NCI-H748 (cell line): ENCODE measurements at regions not wholly inside any gene's neighbourhood (a gene's known extent, or its start where the extent isn't known, plus 50 kb on each side); places are given as distances from the start of the nearest gene placed in this dataset.

Source experiments
- DNase-seq: peaks from one replicate; lab custom pipeline; 2025; ENCODE audit not compliant: unreplicated experiment; lab: John Stamatoyannopoulos, UW

- DNase-seq = no peak
Measured at GRCh38 chr9:17019398-17019797, 115.4 kb upstream of the CNTLN start.

DNA sequence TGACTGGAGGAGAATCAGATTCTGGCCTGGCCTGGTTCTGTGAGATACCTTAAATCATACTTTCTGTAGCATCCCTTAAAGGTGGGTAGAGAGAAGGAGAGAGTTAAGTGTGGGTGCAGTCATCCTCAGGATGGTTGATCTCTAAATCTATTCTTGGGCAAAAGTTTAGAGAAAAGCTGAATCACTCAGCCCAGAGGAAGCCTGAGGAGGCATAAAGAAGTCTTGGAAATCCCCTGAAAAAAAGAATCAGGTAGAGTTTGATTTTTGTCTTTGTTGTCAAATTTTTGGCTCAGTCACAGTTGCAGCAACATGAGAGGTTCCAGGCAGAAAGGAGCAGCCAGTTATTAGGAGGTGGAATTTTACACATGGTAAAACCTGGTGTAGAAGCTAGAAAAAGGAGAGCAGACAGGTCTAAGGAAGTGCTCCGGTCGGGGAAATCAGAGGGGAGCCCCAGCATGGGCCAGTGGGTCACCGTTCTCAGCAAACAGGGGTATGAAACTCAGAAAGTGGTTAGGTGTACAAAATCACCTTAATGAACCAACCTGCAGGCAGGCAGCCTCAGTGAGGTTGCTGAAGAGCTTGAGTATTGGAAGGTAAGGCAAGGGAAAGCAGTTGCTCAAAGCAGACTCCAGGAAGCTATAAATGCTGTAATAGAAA, 116.2 kb upstream of the CNTLN start:
- no peak for DNase-seq

DNA sequence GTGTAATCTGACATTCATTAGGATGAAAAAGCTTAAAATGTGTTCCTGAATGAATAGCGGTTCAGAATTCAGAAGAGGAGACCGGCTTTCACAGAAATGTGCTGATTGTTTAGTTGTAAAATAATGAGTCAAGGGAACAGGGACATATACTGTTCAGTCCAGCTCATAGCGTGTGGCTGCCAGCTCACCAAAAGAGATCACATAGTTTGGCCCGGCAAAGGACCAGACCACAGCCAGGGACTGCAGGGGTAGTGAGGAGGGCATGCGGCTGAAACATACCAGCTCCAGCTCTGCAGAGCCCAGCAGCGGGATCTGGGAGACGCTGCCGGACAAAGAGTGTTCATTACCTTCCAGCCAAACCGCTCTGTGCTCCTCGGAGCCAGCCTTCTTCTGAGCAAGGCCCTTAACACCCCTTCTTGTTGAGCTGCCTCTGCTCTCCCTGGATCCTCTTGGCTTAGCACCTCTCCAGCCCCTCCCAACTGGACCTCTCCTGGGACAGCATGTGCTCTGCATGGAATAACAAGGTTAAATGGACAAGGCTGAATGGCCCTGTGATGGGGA, 116.8 kb upstream of the CNTLN start:
- no peak for DNase-seq

- no peak for DNase-seq
Measured at GRCh38 chr9:17013891-17014290, 120.9 kb upstream of the CNTLN start.

- DNase-seq = no peak
Measured at GRCh38 chr9:17013010-17013409, 121.8 kb upstream of the CNTLN start.

- DNase-seq = no peak
Measured at GRCh38 chr9:17011880-17012279, 123.0 kb upstream of the CNTLN start.

GRCh38 chr9:17009071-17009470, 125.8 kb upstream of the CNTLN start:
- DNase-seq = no peak

DNA sequence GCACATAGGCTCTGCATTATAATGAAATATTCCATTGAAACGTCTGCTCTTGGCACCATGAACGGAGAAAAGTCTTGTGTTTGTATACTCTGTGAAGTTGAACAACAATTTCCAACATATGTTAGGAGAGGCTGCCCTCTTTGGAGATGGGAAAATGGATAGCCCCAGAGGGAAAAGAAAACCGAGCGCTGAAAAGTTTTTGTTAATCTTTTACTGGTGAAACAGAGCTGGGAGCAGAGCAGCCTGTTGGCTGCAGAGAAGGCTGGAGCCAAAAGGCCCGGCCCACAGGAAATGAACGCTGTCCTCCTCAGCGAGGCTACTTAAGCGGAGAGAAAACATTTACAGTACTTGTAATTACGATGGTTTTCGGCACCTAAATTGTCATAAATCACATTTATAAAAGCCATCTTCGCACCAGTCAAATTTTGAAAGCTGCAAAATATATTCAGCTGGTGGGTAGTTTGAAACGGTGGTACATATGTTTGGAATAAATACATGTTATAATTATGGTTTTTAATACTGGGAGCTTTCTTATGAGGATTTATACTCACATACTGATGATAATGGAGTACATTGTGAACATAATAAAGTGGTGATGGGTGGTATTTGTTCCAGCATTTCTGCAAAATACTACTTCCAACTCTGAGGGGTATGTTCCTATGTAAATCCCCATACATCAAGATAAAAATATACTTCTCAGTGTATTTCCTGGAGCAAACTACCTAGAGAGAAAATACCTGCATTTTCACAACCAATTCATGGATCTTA, 129.6 kb upstream of the CNTLN start:
- DNase-seq = peak; percentile 64

DNA sequence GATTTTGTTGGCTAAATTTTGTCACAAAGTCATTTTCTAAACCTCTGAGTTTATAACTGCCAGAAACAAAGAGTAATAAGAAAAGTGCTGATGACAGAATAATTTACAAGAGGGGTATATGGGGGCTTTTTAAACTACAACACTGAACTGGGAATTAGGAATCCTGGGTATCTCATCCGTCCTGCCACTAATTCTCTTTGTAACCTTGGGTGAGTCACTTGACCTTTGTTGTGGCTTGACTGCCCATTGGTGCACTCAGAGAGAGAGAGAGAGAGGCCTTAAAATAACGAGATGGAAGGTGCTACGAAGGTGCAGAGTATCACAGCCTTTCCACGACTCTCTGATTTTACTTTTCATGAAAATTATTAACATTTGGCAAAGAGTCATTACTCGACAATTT, 130.3 kb upstream of the CNTLN start:
- DNase-seq = no peak

DNA sequence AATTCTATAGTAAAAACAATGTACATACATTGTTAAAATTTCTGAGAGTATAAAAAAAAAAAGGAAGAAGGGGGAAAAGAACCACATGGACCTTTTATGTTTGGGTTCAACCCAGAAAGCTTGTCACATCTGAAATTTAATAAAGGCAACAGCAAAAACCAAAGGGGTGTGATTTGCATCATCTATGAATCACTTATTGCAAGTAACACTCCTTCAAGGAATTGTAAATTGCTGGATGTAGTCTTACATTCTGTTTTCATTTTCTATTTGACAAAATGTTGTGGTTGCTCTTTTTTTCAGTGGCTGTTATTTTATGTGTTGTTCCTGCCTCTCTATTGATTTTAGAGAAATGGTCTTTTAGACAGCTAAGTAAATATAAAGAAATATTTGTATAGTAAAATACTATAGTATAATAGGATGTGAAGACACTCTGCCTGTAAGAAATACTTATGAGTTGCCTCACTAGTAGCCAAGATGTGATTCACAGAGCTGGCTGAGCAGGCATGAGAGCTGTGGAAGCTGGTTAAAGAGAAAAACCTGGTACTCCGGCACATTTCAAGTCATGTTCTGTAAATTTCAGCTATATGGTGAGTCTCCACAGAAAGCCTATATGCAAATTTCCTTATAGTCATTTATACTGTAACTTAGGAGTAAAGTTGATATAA, 131.1 kb upstream of the CNTLN start:
- DNase-seq = no peak

- DNase-seq = no peak
Measured at GRCh38 chr9:16996901-16997491, 126.5 kb upstream of the BNC2 start.

DNA sequence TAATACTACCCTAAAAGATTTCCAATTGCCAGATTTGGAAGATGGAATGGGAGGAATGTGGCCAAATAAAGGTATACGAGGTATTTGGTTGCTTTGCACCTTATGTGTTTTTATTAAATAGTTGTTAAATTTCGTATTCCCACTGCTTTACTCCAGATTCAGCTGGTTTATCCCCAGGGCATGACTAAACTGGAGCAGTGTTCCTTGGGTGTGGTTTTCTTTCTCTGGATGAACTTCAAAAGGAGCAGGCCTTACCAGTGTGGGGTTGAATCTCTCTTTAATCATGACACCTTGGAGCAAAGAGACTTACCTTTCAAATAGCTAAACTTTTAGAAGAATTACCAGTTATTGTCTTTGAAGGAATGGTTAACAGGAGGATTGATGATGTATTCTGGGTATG, 121.7 kb upstream of the BNC2 start:
- DNase-seq = no peak

DNA sequence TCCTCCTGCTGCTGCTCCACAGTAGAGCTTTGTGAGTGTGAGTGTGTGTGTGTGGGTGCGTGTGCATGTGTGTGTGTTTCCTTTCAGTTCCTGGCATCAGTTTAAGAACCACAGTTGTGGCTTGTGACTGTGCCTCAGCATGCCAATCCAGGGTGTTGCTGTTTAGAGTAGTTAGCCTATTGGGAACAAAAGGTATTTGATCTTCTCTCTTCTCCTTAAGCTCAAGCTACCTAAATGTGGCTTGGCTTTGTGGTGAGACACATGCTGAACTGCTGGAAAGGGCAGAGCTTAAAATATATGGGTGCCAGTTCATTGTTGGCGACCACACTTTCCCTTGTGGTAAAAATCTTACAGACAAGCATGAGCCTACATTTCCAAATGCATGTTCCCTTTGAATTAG, 116.6 kb upstream of the BNC2 start:
- no peak for DNase-seq

DNA sequence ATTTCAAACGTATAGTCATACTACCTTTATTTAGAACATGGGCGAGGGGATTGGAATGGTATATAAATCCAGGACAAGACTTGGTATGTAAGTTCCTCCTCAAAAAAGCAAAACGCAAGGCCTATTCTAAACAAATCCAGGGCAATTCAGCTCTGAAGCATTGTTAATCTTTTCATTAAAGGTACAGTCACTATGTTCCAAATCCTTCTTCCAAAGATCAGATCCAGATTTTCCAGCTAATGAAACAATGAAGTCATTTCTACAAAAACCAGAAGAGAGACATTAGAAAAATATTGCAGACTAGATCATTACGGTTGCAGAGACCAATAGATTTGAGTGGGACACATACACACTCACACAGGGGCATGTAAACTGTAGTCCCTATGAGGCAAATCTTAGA, 116.1 kb upstream of the BNC2 start:
- DNase-seq = no peak

GRCh38 chr9:16985559-16986348, 115.3 kb upstream of the BNC2 start:
- no peak for DNase-seq

DNA sequence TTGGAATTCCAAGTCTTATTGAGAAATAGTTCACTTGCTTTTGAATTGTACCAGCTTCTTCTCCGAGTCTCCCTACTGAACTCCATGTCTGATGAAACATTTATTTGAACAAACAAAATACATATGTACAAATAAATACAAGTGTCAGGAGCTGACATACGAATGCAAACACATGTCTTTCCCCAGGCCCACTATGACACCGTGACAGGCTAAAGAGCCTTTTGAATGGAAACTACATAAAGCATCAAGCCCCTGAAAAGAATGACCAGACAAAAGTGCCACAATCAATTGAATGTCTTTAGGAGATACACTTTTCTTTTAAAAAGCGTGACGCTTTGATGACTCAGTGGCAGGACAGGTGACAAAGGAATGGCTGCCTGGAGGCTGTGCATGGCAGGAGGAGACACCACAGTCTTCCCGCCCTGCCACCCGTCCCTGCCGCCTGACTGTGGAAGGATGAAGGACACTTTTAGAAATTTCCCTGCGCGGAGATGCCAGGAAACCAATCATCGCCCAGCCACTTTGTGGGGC, 112.4 kb upstream of the BNC2 start:
- no peak for DNase-seq

DNA sequence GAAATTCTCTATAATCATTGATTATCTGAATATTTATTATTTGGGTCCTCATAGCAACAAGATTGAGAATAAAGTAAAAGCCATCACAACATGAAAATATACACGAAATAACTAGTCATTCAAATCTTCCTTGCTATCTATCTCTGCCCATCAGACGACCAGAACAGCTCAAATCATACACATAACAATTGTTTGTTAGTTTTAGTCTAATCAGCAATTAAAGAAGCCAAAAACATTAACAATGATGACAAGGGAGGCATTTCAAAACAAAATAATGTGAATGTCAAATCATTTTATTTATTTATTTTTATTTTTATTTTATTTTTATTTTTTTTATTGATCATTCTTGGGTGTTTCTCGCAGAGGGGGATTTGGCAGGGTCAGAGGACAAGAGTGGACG, 106.0 kb upstream of the BNC2 start:
- no peak for DNase-seq

DNA sequence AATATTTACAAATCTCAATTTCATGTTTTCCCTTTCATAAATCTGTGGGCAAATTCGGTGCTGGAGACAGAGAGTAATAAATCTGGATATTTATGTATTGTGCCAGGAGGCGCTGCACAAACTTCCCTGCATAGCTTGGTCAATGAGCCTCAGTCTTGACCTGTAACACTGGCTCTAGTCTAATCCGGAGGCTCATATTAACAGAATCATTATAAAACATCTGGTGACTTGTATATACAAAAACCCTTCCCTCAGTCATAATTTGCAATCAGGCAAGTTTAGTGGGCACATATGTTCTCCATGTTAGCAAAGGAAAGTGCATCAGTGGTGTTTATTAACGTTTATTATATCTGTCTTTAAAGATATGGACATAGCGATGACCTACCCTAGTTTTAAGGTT, 104.0 kb upstream of the BNC2 start:
- no peak for DNase-seq

- DNase-seq = no peak
Measured at GRCh38 chr9:16970321-16970720, 99.9 kb upstream of the BNC2 start.

DNA sequence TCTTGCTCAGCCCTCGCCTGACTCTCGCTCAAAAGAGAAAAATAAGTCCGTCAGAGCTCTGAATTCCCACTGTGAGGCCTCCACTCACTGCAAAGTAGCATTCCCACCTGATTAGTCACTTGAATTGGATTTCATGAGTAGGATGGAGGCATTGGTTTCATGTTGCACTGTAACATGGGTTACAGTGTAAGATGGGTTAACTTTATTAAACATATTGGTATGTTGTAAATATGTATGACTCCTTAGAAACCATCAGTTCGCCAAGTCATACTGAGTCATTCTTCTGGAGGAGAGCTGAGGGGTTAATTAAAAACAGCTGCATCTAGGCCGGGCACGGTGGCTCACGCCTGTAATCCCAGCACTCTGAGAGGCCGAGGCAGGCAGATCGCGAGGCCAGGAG, 93.8 kb upstream of the BNC2 start:
- DNase-seq = no peak

- DNase-seq = no peak
Measured at GRCh38 chr9:16960084-16960483, 89.6 kb upstream of the BNC2 start.
